WTC11 (cell line): ENCODE measurements at regions not wholly inside any gene's neighbourhood (a gene's known extent, or its start where the extent isn't known, plus 50 kb on each side); places are given as distances from the start of the nearest gene placed in this dataset.

Experiments used
- ATAC-seq: fragments of 200-7000 bp; cut with Tn5 transposase; 2 replicates; pipeline ENCODE4 v1.10.0; 2021; ENCODE audit warnings: mild to moderate bottlenecking, moderate library complexity
- CTCF ChIA-PET: fragments of 300-600 bp; sonication (Branson Sonifier 250); formaldehyde crosslinking; loops from one replicate; lab custom pipeline; 2021; ENCODE audit warnings: antibody characterized with exemption; lab: Charles Lee
- POLR2A ChIA-PET: fragments of 350-600 bp; sonication (Branson Sonifier 250); formaldehyde crosslinking; loops from one replicate; lab custom pipeline; 2021; ENCODE audit warnings: antibody characterized with exemption; lab: Charles Lee
- DNase-seq: peaks from one replicate; pipeline ENCODE4 v3.0.0; 2021; ENCODE audit warnings: low spot score
- H3K27ac Mint-ChIP-seq: 2 replicates; pipeline ENCODE4 v1.8.0; 2021; ENCODE audit warnings: mixed read lengths
- H3K27me3 Mint-ChIP-seq: 2 replicates; pipeline ENCODE4 v1.8.0; 2021; ENCODE audit warnings: low read depth, mild to moderate bottlenecking, moderate library complexity, mixed read lengths
- H3K36me3 Mint-ChIP-seq: 2 replicates; pipeline ENCODE4 v1.8.0; 2021; ENCODE audit warnings: mixed read lengths
- H3K4me1 Mint-ChIP-seq: 2 replicates; pipeline ENCODE4 v1.8.0; 2022; ENCODE audit warnings: mixed read lengths
- H3K4me3 Mint-ChIP-seq: 2 replicates; pipeline ENCODE4 v1.8.0; 2021; ENCODE audit warnings: mild to moderate bottlenecking, moderate library complexity, mixed read lengths
- H3K9me3 Mint-ChIP-seq: 2 replicates; pipeline ENCODE4 v1.8.0; 2021; ENCODE audit warnings: mixed read lengths
- ARID4B ChIP-seq: sonication (generic); formaldehyde crosslinking; IDR thresholded peaks from 2 replicates; pipeline ENCODE4 v1.8.0; 2023; ENCODE audit warnings: missing genetic modification reagents, mild to moderate bottlenecking, borderline replicate concordance
- ATF2 ChIP-seq: sonication (generic); formaldehyde crosslinking; IDR thresholded peaks from 2 replicates; pipeline ENCODE4 v1.8.1; 2022; ENCODE audit warnings: low read depth, missing genetic modification reagents, borderline replicate concordance
- CREM ChIP-seq: sonication (generic); formaldehyde crosslinking; IDR thresholded peaks from 2 replicates; pipeline ENCODE4 v1.8.1; 2022; ENCODE audit warnings: mild to moderate bottlenecking, missing genetic modification reagents, moderate library complexity
- CTCF ChIP-seq: fragments of 200-600 bp; IDR thresholded peaks from 2 replicates; pipeline ENCODE4 v1.8.0; 2022; ENCODE audit warnings: antibody characterized with exemption
- E2F4 ChIP-seq: sonication (generic); formaldehyde crosslinking; IDR thresholded peaks from 2 replicates; pipeline ENCODE4 v1.8.1; 2022; ENCODE audit warnings: low read depth, mild to moderate bottlenecking, moderate library complexity, missing genetic modification reagents, borderline replicate concordance
- E2F5 ChIP-seq: sonication (generic); formaldehyde crosslinking; IDR thresholded peaks from 2 replicates; pipeline ENCODE4 v1.8.1; 2022; ENCODE audit warnings: mild to moderate bottlenecking, moderate library complexity, missing genetic modification reagents
- ELF4 ChIP-seq: sonication (generic); formaldehyde crosslinking; IDR thresholded peaks from 2 replicates; pipeline ENCODE4 v1.8.1; 2022; ENCODE audit warnings: low read depth, mild to moderate bottlenecking, moderate library complexity, missing genetic modification reagents
- ETV6 ChIP-seq: sonication (generic); formaldehyde crosslinking; IDR thresholded peaks from 2 replicates; pipeline ENCODE4 v1.8.1; 2022; ENCODE audit warnings: mild to moderate bottlenecking, missing genetic modification reagents
- FOXJ3 ChIP-seq: sonication (generic); formaldehyde crosslinking; IDR thresholded peaks from 2 replicates; pipeline ENCODE4 v1.9.0; 2021; ENCODE audit warnings: missing genetic modification reagents, mild to moderate bottlenecking, borderline replicate concordance
- FOXP1 ChIP-seq: sonication (generic); formaldehyde crosslinking; IDR thresholded peaks from 2 replicates; pipeline ENCODE4 v1.8.0; 2022; ENCODE audit warnings: missing genetic modification reagents, mild to moderate bottlenecking, moderate library complexity, borderline replicate concordance
- NFE2L1 ChIP-seq: sonication (generic); formaldehyde crosslinking; IDR thresholded peaks from 2 replicates; pipeline ENCODE4 v1.8.1; 2023; ENCODE audit warnings: missing genetic modification reagents
- NFYB ChIP-seq: sonication (generic); formaldehyde crosslinking; conservative IDR thresholded peaks from 2 replicates; pipeline ENCODE4 v1.8.0; 2022; ENCODE audit warnings: low read depth, missing genetic modification reagents
- NR3C1 ChIP-seq: sonication (generic); formaldehyde crosslinking; conservative IDR thresholded peaks from 2 replicates; pipeline ENCODE4 v1.8.1; 2023; ENCODE audit warnings: low read depth, mild to moderate bottlenecking, missing genetic modification reagents
- RORB ChIP-seq: fragments of 250-450 bp; sonication (Bioruptor Pico); IDR thresholded peaks from 2 replicates; pipeline ENCODE4 v1.9.0; 2021; ENCODE audit warnings: mild to moderate bottlenecking
- TEAD1 ChIP-seq: sonication (generic); formaldehyde crosslinking; IDR thresholded peaks from 2 replicates; pipeline ENCODE4 v1.8.0; 2022; ENCODE audit warnings: mild to moderate bottlenecking, missing genetic modification reagents
- TEAD4 ChIP-seq: sonication (generic); formaldehyde crosslinking; IDR thresholded peaks from 2 replicates; pipeline ENCODE4 v1.8.0; 2022; ENCODE audit warnings: mild to moderate bottlenecking, missing genetic modification reagents
- ZBTB21 ChIP-seq: sonication (generic); formaldehyde crosslinking; IDR thresholded peaks from 2 replicates; pipeline ENCODE4 v1.8.1; 2023; ENCODE audit warnings: mild to moderate bottlenecking, missing genetic modification reagents, borderline replicate concordance
- ZMAT4 ChIP-seq: fragments of 250-450 bp; sonication (Bioruptor Pico); IDR thresholded peaks from 2 replicates; pipeline ENCODE4 v1.9.0; 2021; ENCODE audit warnings: mild to moderate bottlenecking
- ZNF121 ChIP-seq: sonication (generic); formaldehyde crosslinking; IDR thresholded peaks from 2 replicates; pipeline ENCODE4 v1.8.0; 2023; ENCODE audit warnings: missing genetic modification reagents
- ZNF138 ChIP-seq: sonication (generic); formaldehyde crosslinking; conservative IDR thresholded peaks from 2 replicates; pipeline ENCODE4 v1.8.1; 2022; ENCODE audit warnings: mild to moderate bottlenecking, moderate library complexity, missing genetic modification reagents
- ZNF232 ChIP-seq: sonication (generic); formaldehyde crosslinking; IDR thresholded peaks from 2 replicates; pipeline ENCODE4 v1.8.0; 2022; ENCODE audit warnings: mild to moderate bottlenecking, missing genetic modification reagents
- ZNF263 ChIP-seq: sonication (generic); formaldehyde crosslinking; IDR thresholded peaks from 2 replicates; pipeline ENCODE4 v1.8.1; 2022; ENCODE audit warnings: low read depth, mild to moderate bottlenecking, moderate library complexity, missing genetic modification reagents
- ZNF671 ChIP-seq: fragments of 250-450 bp; sonication (Bioruptor Pico); IDR thresholded peaks from 2 replicates; pipeline ENCODE4 v1.8.0; 2021; ENCODE audit warnings: mild to moderate bottlenecking
- ZSCAN18 ChIP-seq: fragments of 250-450 bp; sonication (Bioruptor Pico); IDR thresholded peaks from 2 replicates; pipeline ENCODE4 v2.1.2; 2022; ENCODE audit warnings: mild to moderate bottlenecking, moderate library complexity

- Mint-ChIP-seq H3K4me1 (peaks cover 8% of the 10 kb centered on the region), H3K4me3 (no peak overlapping the region), H3K36me3 (no peaks in the 10 kb centered on the region), H3K27me3 (no peaks in the 10 kb centered on the region; the same call in 1 of the 2 replicates), H3K9me3 (peaks cover 7% of the 10 kb centered on the region), H3K27ac (no peak overlapping the region)
- ChIA-PET POLR2A (interaction anchor here (0.6 kb wide), 1 partner anchor 8 kb away, joined by 4 read pairs; no protein-coding TSS in a partner anchor), CTCF (no interaction called here)
- ATAC-seq = no peak
- DNase-seq = no peak
- TF ChIP-seq ZNF263 (no peak), CTCF (no peak), ZNF232 (CRISPR knock-in tag) (no peak), ZNF671 (CRISPR knock-in tag) (no peak), ATF2 (CRISPR knock-in tag) (no peak), ZNF138 (no peak), FOXJ3 (CRISPR knock-in tag) (no peak), TEAD4 (no peak), RORB (CRISPR knock-in tag) (no peak), ZSCAN18 (no peak), ZMAT4 (no peak), ETV6 (CRISPR knock-in tag) (no peak), ZNF121 (CRISPR knock-in tag) (no peak), CREM (no peak)
Measured at GRCh38 chr6:124877468-124877867, 84.8 kb upstream of the RNF217 start.

DNA sequence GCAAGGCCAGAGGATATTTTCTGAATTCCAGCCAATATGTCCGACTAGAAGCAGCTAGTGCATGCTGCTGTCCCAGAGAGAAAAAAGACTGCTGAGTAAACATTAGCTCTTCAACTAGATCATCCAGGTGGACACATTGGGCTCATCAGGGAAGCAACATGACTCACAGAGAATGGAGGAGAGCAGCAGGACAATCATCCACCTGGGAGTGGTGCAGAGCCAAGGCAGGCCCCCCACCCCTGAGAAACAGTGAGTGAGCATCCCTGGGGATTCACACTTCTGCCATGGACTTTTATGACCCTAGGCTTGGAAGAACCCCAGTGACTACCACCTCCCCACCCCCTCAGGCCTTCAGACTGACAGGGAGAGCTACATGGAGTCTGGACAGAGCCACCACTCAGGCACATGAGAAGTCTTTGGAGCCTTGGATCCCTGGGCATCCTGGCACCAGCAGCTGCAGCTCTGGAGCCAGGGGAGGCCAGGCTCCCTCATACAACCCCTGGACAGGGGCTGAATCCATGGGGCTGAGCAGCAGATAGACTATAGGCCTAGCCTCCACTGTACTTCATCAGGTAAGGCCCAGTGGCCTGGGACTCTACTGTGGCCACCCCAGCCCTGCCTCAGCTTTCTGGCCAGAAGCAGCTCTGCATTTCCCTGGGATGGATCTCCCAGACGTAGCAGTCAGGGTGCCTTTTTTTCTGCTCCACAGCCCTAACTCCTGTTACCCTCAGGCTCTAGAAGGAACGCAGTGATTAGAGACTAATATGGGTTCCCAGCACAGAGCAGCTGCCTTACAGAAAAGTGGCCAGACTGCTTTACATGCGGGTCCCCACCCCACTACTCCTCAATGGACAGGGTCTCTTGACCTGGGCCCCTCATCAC lies 82.9 kb upstream of the RNF217 start:
- Mint-ChIP-seq H3K27me3 (no peaks in the 10 kb centered on the region; the same call in 1 of the 2 replicates), H3K36me3 (no peaks in the 10 kb centered on the region), H3K4me1 (peaks cover 23% of the 10 kb centered on the region), H3K27ac (no peak overlapping the region), H3K9me3 (peaks cover 7% of the 10 kb centered on the region), H3K4me3 (no peak overlapping the region)
- TF ChIP-seq NFYB (no peak), ZBTB21 (no peak), NFE2L1 (CRISPR knock-in tag) (no peak), ETV6 (CRISPR knock-in tag) (no peak), NR3C1 (CRISPR knock-in tag) (no peak), ARID4B (CRISPR knock-in tag) (no peak), FOXP1 (CRISPR knock-in tag) (no peak), E2F5 (CRISPR knock-in tag) (no peak), ELF4 (CRISPR knock-in tag) (no peak), E2F4 (CRISPR knock-in tag) (no peak), TEAD1 (CRISPR knock-in tag) (no peak)
- ChIA-PET CTCF (interaction anchor here (0.6 to 0.9 kb wide), 2 partner anchors 9 to 313 kb away, joined by 3 read pairs; no protein-coding TSS in a partner anchor), POLR2A (no interaction called here)
- no peak for DNase-seq
- ATAC-seq = no peak
